OCI-LY1 (cell line): ENCODE measurements at regions not wholly inside any gene's neighbourhood (a gene's known extent, or its start where the extent isn't known, plus 50 kb on each side); places are given as distances from the start of the nearest gene placed in this dataset.

Source experiments
- H2AFZ ChIP-seq: fragments of 200-600 bp; sonication (generic), shearing (Covaris generic); 2 replicates; pipeline ENCODE4 v1.6.0; 2014; ENCODE audit warnings: antibody characterized with exemption, mild to moderate bottlenecking, low read length
- H3F3A ChIP-seq: fragments of 200-600 bp; sonication (generic), shearing (Covaris generic); 2 replicates; pipeline ENCODE4 v1.6.0; 2014; ENCODE audit warnings: mild to moderate bottlenecking, antibody characterized with exemption, low read length, moderate library complexity; ENCODE audit not compliant: insufficient read depth
- H3K27ac ChIP-seq: fragments of 200-600 bp; sonication (generic); 2 replicates; pipeline ENCODE4 v1.5.1; 2014; ENCODE audit warnings: low read length, mixed run types, mild to moderate bottlenecking, low read depth; ENCODE audit not compliant: poor library complexity, severe bottlenecking
- H3K27me3 ChIP-seq: fragments of 200-600 bp; sonication (generic); 2 replicates; pipeline ENCODE4 v1.6.0; 2014; ENCODE audit warnings: antibody characterized with exemption, mild to moderate bottlenecking, low read length, moderate library complexity; ENCODE audit not compliant: insufficient read depth
- H3K36me3 ChIP-seq: fragments of 200-600 bp; sonication (generic); 2 replicates; pipeline ENCODE4 v1.6.1; 2014; ENCODE audit warnings: mild to moderate bottlenecking, antibody characterized with exemption, low read length, moderate library complexity, mixed read lengths; ENCODE audit not compliant: insufficient read depth
- H3K4me1 ChIP-seq: fragments of 200-600 bp; sonication (generic); 2 replicates; pipeline ENCODE4 v1.5.1; 2014; ENCODE audit warnings: mild to moderate bottlenecking, low read length, moderate library complexity; ENCODE audit not compliant: insufficient read depth, severe bottlenecking
- H3K4me2 ChIP-seq: fragments of 200-600 bp; sonication (generic), shearing (Covaris generic); 2 replicates; pipeline ENCODE4 v1.6.1; 2014; ENCODE audit warnings: low read length
- H3K4me3 ChIP-seq: fragments of 200-600 bp; sonication (generic); 2 replicates; pipeline ENCODE4 v1.5.1; 2014; ENCODE audit warnings: low read length, low read depth, mild to moderate bottlenecking, mixed read lengths; ENCODE audit not compliant: poor library complexity, severe bottlenecking
- H3K79me2 ChIP-seq: fragments of 200-600 bp; shearing (Covaris generic); 2 replicates; pipeline ENCODE4 v1.6.1; 2016; ENCODE audit warnings: mixed run types, low read length, mixed read lengths; ENCODE audit not compliant: insufficient read depth
- H3K9ac ChIP-seq: fragments of 200-600 bp; sonication (generic), shearing (Covaris generic); 2 replicates; pipeline ENCODE4 v1.6.1; 2014; ENCODE audit warnings: mild to moderate bottlenecking, low read length, mixed read lengths
- H3K9me2 ChIP-seq: fragments of 200-600 bp; sonication (generic), shearing (Covaris generic); 2 replicates; pipeline ENCODE4 v1.6.1; 2014; ENCODE audit warnings: low read depth, mild to moderate bottlenecking, low read length, mixed read lengths
- H3K9me3 ChIP-seq: fragments of 200-600 bp; shearing (Covaris generic); 2 replicates; pipeline ENCODE4 v1.6.1; 2014; ENCODE audit warnings: low read length, mixed read lengths
- H4K20me1 ChIP-seq: fragments of 200-600 bp; sonication (generic), shearing (Covaris generic); 2 replicates; pipeline ENCODE4 v1.6.0; 2016; ENCODE audit warnings: mild to moderate bottlenecking, low read length; ENCODE audit not compliant: insufficient read depth
- EZH2 ChIP-seq: fragments of 200-600 bp; sonication (generic), shearing (Covaris generic); IDR thresholded peaks from 2 replicates; pipeline ENCODE4 v1.8.0; 2017; ENCODE audit warnings: borderline replicate concordance, mixed run types, mild to moderate bottlenecking, antibody characterized with exemption, low read length, moderate library complexity, mixed read lengths
- TF ChIP-seq, protein P1 (sequence below): fragments of 200-600 bp; sonication (generic), shearing (Covaris generic); IDR thresholded peaks from 2 replicates; pipeline ENCODE4 v1.5.1; 2017; ENCODE audit warnings: mild to moderate bottlenecking, antibody characterized with exemption, low read length, moderate library complexity, mixed read lengths

DNA sequence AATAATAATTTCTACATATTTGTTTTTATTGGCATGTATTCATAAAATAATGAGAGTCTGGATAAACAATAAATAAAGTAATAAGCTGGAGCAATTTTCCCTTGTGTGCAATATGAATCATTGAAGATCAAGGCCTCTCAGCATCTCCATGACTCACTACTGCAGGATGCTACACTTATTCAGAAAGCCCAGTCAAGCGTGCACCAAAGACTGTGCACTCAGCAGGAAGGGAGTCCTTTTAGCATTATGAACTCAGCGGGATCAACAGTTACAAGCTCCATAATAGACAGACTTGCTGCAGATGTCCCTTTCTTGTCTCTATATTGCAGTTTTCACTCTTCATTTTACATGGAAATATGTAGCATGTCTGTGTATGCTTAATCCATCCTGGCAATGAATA is 485.3 kb downstream of the CDH9 start:
- Histone ChIP-seq H2AFZ (no peak overlapping the region), H3K4me3 (no peak overlapping the region), H3K4me2 (no peak overlapping the region), H3K9ac (no peak overlapping the region), H3K9me3 (no peaks in the 10 kb centered on the region), H4K20me1 (no peaks in the 10 kb centered on the region), H3K9me2 (no peaks in the 10 kb centered on the region), H3K27me3 (no peaks in the 10 kb centered on the region), H3K79me2 (no peaks in the 10 kb centered on the region), H3K27ac (no peak overlapping the region), H3K4me1 (no peaks in the 10 kb centered on the region), H3K36me3 (no peaks in the 10 kb centered on the region), H3F3A (no peaks in the 10 kb centered on the region)
- TF ChIP-seq EZH2 = no peak
- TF ChIP-seq, protein P1, sequence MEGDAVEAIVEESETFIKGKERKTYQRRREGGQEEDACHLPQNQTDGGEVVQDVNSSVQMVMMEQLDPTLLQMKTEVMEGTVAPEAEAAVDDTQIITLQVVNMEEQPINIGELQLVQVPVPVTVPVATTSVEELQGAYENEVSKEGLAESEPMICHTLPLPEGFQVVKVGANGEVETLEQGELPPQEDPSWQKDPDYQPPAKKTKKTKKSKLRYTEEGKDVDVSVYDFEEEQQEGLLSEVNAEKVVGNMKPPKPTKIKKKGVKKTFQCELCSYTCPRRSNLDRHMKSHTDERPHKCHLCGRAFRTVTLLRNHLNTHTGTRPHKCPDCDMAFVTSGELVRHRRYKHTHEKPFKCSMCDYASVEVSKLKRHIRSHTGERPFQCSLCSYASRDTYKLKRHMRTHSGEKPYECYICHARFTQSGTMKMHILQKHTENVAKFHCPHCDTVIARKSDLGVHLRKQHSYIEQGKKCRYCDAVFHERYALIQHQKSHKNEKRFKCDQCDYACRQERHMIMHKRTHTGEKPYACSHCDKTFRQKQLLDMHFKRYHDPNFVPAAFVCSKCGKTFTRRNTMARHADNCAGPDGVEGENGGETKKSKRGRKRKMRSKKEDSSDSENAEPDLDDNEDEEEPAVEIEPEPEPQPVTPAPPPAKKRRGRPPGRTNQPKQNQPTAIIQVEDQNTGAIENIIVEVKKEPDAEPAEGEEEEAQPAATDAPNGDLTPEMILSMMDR = no peak

DNA sequence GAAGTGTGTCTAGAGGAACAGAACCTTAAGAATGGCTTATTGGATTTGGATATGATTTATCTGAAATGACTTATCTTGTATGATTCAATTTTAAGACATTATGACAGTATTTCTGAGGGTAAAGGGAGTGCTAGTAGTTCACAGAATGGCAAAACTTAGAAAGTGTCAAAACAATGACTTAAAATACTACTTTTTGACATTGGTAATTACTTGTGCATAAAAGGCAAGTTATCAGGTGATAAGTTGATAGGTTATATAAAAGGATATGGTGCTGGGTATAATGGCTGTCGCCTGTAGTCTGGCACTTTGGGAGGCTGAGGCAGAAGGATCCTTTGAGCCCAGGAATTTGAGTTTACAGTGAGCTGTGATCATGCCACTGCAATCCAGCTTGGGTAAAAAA is 494.4 kb downstream of the CDH9 start:
- Histone ChIP-seq H3K9me3 (no peaks in the 10 kb centered on the region), H3K9ac (no peak overlapping the region), H3F3A (no peaks in the 10 kb centered on the region), H4K20me1 (no peaks in the 10 kb centered on the region), H3K27me3 (no peaks in the 10 kb centered on the region), H3K27ac (no peak overlapping the region), H3K4me2 (no peak overlapping the region), H3K36me3 (no peaks in the 10 kb centered on the region), H3K4me3 (no peak overlapping the region), H2AFZ (no peak overlapping the region), H3K79me2 (no peaks in the 10 kb centered on the region), H3K4me1 (no peaks in the 10 kb centered on the region), H3K9me2 (no peaks in the 10 kb centered on the region)
- TF ChIP-seq, protein P1 = no peak
- no peak for TF ChIP-seq EZH2

DNA sequence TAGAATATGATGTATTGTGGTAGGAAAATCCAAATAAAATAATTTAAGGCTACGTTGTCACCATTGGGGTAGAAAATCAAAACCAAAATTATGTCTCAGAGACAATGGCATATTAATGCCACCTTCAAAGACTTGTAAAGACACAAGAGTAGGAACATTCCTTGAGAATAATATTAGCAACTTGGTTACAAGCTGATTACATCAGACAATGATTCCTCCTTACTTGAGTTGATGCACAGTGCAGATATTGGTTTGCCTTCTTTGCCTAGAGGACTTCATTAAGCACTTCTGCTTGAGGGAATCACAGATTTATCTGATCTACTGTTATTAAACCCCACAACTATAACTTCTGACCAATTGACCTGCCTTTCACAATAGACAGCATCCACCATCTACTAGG is 500.2 kb downstream of the CDH9 start:
- Histone ChIP-seq H3K9me2 (no peaks in the 10 kb centered on the region), H3K4me2 (no peak overlapping the region), H3K27me3 (no peaks in the 10 kb centered on the region), H3K4me3 (no peak overlapping the region), H4K20me1 (no peaks in the 10 kb centered on the region), H2AFZ (no peak overlapping the region), H3K4me1 (no peaks in the 10 kb centered on the region), H3K36me3 (no peaks in the 10 kb centered on the region), H3K9me3 (no peaks in the 10 kb centered on the region), H3K27ac (no peak overlapping the region), H3K9ac (no peak overlapping the region), H3F3A (no peaks in the 10 kb centered on the region), H3K79me2 (no peaks in the 10 kb centered on the region)
- TF ChIP-seq EZH2 = no peak
- TF ChIP-seq, protein P1 = no peak
